Activated B cell treated with CpG ODN at 0.5 μM for 24 hours (primary cell): ENCODE measurements at regions not wholly inside any gene's neighbourhood (a gene's known extent, or its start where the extent isn't known, plus 50 kb on each side); places are given as distances from the start of the nearest gene placed in this dataset.
"Not testable (repeated sequence)": the region's sequence is repeated elsewhere in the genome, so short reads cannot be mapped to it uniquely, and the experiment has no call there.

Source experiments
- ATAC-seq: fragments of 200-7000 bp; cut with Tn5 transposase; one replicate; pipeline ENCODE4 v1.10.0; 2021; ENCODE audit warnings: low read depth, mild to moderate bottlenecking, moderate library complexity
- CTCF ChIA-PET: fragments of 350-600 bp; sonication (Branson Sonifier 250); formaldehyde crosslinking; loops from one replicate; lab custom pipeline; 2021; ENCODE audit warnings: antibody characterized with exemption; lab: Charles Lee
- POLR2A ChIA-PET: fragments of 350-600 bp; sonication (Branson Sonifier 250); formaldehyde crosslinking; loops from one replicate; lab custom pipeline; 2021; ENCODE audit warnings: antibody characterized with exemption; lab: Charles Lee
- DNase-seq: peaks from one replicate; pipeline ENCODE4 v3.0.0; 2022
- H3K27ac Mint-ChIP-seq: one replicate; pipeline ENCODE4 v1.8.0; 2020; ENCODE audit warnings: mixed read lengths
- H3K27me3 Mint-ChIP-seq: one replicate; pipeline ENCODE4 v1.8.0; 2021; ENCODE audit warnings: mixed read lengths
- H3K36me3 Mint-ChIP-seq: one replicate; pipeline ENCODE4 v1.8.0; 2021; ENCODE audit warnings: low read depth, mixed read lengths
- H3K4me1 Mint-ChIP-seq: one replicate; pipeline ENCODE4 v1.8.0; 2021; ENCODE audit warnings: mixed read lengths
- H3K4me3 Mint-ChIP-seq: one replicate; pipeline ENCODE4 v1.8.0; 2020; ENCODE audit warnings: mild to moderate bottlenecking, mixed read lengths
- H3K9me3 Mint-ChIP-seq: one replicate; pipeline ENCODE4 v1.8.0; 2020; ENCODE audit warnings: mixed read lengths
- CTCF ChIP-seq: fragments of 200-600 bp; IDR thresholded peaks from one replicate; pipeline ENCODE4 v1.8.0; 2022; ENCODE audit warnings: antibody characterized with exemption, mild to moderate bottlenecking
- intact Hi-C: fragments of 100-400 bp; cut with micrococcal nuclease; formaldehyde crosslinking; loops from one replicate; pipeline ENCODE4 v1.15.1; 2024

- ChIA-PET POLR2A (no interaction called here), CTCF (no interaction called here)
- intact Hi-C loops, result no loop called here
- H3K4me3 Mint-ChIP-seq, result no peak overlapping the region
- DNase-seq, result no peak
- H3K9me3 Mint-ChIP-seq, result peaks cover 6% of the 10 kb centered on the region
- no peak for ATAC-seq
- H3K36me3 Mint-ChIP-seq, result no peaks in the 10 kb centered on the region
- no peak overlapping the region for H3K27ac Mint-ChIP-seq
- H3K4me1 Mint-ChIP-seq, result no peaks in the 10 kb centered on the region
- H3K27me3 Mint-ChIP-seq, result no peaks in the 10 kb centered on the region
- no peak for TF ChIP-seq CTCF
These were observed 411.3 kb downstream of the CCSER2 start for GRCh38 chr10:84739641-84740040.

- DNase-seq (no peak), ATAC-seq (no peak)
- ChIA-PET CTCF (no interaction called here), POLR2A (no interaction called here)
- H3K4me1 Mint-ChIP-seq, result no peaks in the 10 kb centered on the region
- no peak for TF ChIP-seq CTCF
- H3K27ac Mint-ChIP-seq, result no peak overlapping the region
- no peak overlapping the region for H3K4me3 Mint-ChIP-seq
- intact Hi-C loops, result no loop called here
- H3K36me3 Mint-ChIP-seq, result no peaks in the 10 kb centered on the region
- peaks cover 5% of the 10 kb centered on the region for H3K27me3 Mint-ChIP-seq
- peaks cover 6% of the 10 kb centered on the region for H3K9me3 Mint-ChIP-seq
These were observed 415.1 kb downstream of the CCSER2 start for GRCh38 chr10:84743483-84743882.

GRCh38 chr10:84755311-84755710, 426.9 kb downstream of the CCSER2 start:
- Mint-ChIP-seq H3K4me1 (no peaks in the 10 kb centered on the region), H3K27ac (no peak overlapping the region), H3K27me3 (no peaks in the 10 kb centered on the region), H3K9me3 (no peaks in the 10 kb centered on the region), H3K36me3 (no peaks in the 10 kb centered on the region), H3K4me3 (no peak overlapping the region)
- CTCF ChIA-PET, result no interaction called here
- POLR2A ChIA-PET, result no interaction called here
- TF ChIP-seq CTCF, result no peak
- DNase-seq, result no peak
- no peak for ATAC-seq
- intact Hi-C loops, result no loop called here

- DNase-seq, CTCF ChIA-PET, H3K36me3 Mint-ChIP-seq, H3K9me3 Mint-ChIP-seq, POLR2A ChIA-PET, H3K4me1 Mint-ChIP-seq, ATAC-seq, H3K27me3 Mint-ChIP-seq, intact Hi-C loops, H3K4me3 Mint-ChIP-seq, H3K27ac Mint-ChIP-seq: not testable (repeated sequence)
These were observed 428.3 kb downstream of the CCSER2 start for GRCh38 chr10:84756653-84757052.

GRCh38 chr10:84761994-84762614, 433.7 kb downstream of the CCSER2 start:
- H3K27me3 Mint-ChIP-seq, ATAC-seq, H3K9me3 Mint-ChIP-seq, intact Hi-C loops, CTCF ChIA-PET, H3K27ac Mint-ChIP-seq, H3K36me3 Mint-ChIP-seq, H3K4me1 Mint-ChIP-seq, H3K4me3 Mint-ChIP-seq, DNase-seq, POLR2A ChIA-PET: not testable (repeated sequence)

GRCh38 chr10:84762754-84763394, 434.5 kb downstream of the CCSER2 start:
- Mint-ChIP-seq H3K4me3 (no peak overlapping the region), H3K36me3 (no peaks in the 10 kb centered on the region), H3K4me1 (no peaks in the 10 kb centered on the region), H3K9me3 (no peaks in the 10 kb centered on the region), H3K27me3 (no peaks in the 10 kb centered on the region), H3K27ac (no peak overlapping the region)
- no peak for TF ChIP-seq CTCF
- intact Hi-C loops, result no loop called here
- ChIA-PET POLR2A (no interaction called here), CTCF (no interaction called here)
- ATAC-seq (no peak), DNase-seq (no peak)
